ENCODE measurements at regions not wholly inside any gene's neighbourhood (a gene's known extent, or its start where the extent isn't known, plus 50 kb on each side); places are given as distances from the start of the nearest gene placed in this dataset.
"Not testable (repeated sequence)": the region's sequence is repeated elsewhere in the genome, so short reads cannot be mapped to it uniquely, and the experiment has no call there.

DNA sequence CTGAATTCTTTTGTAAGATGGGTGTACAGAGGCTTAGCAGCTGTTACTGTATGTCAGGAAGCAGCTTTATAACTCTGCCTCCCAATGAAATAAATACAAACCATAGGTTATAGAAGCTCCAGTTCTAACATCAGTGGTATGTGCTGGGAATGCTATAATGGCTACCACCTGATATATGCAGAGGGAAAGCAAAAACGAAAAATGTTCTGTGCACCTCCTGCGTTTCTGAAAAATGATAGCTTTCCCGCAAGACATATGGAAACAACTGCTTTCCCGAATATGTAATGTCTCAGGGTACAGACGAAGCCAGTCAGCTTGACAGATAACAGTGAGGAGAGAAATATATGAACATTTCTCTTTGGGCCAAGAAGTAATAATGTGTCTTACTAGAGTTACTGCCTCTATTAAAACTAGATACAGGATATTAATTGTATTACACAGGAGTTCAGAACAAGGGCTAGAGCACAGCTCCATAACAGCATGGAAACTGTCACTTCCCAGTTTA, 517.0 kb upstream of the NRSN1 start:
- peak; percentile 29 for DNase-seq

DNA sequence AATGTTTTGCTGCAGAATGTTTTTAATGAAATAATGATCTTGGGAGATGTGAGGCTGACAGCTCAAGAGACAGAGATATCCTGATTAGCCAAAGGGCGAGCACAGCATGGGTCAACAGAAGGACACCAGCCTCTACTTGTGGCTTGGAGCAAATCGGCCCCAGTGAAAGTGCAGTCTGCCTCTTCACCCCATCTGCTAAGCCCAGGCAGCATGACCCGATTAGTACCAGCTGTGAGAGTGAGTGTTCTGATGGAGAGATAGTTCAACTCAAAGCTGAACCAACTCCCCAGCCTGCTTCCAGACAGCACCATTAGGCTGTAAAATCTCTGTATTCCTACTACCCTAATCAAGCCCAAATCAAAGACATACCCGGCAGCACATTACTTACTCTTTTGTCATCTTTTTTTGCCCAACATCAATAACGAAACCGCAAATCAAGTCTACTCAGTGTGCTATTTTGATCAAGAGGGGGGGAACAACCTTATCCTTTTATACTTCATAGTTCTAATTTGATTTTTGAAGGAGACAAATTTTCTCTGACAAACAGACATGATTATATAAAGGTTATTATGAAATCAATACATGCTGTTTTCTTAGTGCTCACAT, 514.1 kb upstream of the NRSN1 start:
- DNase-seq, result peak; percentile 21

DNA sequence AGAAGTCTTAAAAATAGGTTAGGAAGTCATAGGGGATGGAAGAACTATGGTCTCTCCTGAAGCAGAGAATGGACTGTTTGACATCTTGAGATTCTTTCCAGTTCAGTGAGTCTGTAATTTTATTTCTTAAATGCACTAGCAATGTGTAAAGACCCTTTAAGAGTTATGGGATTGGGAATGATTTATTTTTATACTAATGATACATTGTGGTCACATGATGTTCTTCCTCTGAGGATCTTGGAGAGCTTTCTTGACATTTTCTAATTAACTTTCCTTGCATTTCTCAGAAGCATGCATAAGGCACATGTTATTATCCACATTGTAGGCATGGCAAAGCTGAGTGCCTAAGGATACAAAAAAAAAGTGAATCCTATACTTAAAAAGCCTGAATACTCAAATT, 507.6 kb upstream of the NRSN1 start:
- DNase-seq, result no peak

DNA sequence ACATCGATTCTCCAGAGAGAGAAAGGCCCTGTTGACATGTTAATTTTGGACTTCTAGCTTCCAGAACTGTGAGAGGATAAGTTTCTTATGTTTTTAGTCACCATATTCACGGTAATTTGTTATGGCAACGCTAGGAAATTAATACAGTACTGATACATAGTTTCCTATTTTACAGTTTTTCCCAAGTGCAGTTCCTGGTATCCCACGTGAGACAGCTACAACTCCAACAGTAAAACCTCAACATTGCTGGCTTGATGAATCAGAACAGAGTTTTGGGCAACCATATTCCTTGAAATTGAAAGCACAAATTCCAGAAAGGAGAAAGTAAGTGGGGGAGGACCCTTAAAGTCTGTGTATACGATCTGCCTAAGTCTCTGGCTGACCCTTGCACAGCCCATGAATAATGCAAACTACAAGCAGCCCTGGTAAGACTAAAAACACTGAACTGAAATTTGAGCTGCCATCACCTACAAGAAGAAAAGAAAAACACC, 505.1 kb upstream of the NRSN1 start:
- peak; percentile 82 for DNase-seq

DNA sequence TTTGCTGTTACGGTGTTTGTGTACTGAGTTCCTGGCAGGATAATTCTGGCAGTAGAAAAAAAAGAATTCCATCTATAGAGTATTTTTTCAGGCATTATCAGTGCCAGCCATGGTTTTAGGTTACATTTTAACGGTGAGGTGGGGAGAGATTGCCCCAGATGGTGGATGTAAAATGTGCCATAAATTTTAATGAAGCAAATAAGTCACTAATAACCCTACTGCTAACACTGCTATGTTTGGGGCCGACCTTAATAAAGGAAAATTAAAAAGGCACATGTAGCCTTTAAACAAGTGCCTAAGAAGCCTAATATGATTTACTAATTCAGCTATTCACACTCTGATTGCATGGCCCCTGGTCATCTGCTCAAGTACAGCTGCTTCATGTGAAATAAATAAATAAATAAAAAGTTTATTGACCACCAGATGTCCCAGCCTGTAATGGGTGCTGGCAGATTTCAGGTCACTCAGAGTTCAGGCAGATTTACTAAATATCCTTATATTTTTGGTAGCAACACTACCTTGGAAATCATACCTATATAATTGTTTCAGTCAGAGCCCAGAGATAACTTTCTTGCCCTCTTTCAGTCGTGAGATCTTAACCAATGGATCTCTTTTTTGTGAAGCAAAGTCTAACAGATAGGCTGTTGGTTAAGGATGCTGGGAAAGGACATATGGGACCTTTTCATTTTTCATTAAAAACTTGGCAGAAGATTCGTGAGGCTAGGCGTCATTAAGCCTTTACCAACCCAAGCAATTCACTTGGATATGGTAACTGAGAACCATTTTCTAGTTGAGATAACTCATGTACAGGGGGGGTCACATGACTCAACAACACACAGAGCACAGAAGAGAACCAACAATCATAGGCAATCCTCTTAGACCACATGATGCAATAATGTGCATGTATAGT, 495.0 kb upstream of the NRSN1 start:
- no peak for DNase-seq

DNA sequence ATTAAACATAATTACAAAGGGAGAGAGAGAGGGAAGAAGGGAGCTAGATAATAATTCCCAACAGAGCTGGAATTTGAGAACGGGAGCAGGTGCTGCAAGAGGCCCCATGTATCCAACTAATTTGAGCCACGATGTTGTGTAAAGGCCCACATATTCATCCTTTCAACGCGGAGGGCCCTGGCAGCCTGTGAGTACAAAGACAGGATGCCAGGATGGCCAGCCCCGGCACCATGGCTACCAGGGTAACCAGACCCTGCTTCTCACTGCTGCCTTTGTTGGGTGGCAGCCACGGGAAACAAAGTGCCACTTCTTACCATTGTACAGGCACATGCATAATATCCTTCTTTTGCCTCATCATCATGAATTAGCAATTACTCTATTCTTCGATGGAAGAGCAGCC, 492.0 kb upstream of the NRSN1 start:
- DNase-seq, result no peak

DNA sequence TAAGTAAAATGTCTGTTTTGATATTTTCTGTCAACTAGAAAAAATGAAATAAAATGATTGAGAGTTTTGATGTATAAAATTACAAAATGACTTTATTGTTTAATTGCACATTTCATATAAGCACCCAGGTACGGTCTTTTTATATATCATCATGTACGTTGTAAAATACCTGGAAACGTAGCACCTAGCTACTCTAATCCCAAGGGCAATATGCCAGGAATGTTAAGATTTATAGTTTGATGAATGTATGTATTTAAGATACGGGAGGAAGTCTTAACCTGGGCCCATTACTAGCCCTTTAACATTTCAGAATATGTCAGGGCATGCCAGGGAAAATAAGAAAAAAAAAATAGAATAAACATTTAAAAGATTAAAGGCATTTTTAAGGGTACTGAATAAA, 490.9 kb upstream of the NRSN1 start:
- no peak for DNase-seq

DNA sequence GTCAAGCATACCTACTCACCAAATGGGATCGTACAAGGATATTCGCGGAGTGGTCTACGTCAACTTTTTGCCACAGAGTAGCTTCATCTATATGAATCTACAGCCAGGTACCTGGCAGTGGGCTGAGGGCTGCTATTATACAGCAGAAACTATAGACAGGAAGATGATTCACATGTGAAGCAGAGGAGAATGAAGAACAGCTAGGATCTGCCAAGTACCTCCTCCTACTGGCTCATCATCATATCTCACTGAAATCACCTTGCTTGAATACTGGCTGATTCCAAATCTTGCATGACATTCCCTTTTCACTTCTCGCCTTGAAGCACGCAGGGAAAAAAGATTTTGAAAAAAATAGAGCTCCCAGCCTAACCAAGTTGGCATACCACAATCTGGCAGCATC, 488.7 kb upstream of the NRSN1 start:
- no peak for DNase-seq

DNA sequence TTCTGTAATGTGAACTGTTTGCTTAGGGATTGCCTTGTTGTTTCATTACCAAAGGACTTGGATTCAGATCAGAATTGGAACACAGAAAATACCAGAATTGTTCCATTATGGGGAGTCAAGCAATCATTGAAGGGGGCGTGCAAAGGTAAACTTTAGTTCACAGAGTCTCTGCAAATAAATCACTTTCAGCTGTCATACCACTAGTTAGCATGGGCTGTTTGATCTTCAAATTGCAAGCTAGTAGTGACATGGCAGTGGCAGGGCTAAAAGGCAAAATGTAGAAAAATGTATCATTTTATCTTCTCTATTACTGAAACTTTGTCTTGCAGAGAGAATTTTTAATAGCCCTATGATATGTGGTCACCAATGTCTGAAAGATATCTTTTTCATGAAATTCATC, 483.2 kb upstream of the NRSN1 start:
- DNase-seq, result no peak

DNA sequence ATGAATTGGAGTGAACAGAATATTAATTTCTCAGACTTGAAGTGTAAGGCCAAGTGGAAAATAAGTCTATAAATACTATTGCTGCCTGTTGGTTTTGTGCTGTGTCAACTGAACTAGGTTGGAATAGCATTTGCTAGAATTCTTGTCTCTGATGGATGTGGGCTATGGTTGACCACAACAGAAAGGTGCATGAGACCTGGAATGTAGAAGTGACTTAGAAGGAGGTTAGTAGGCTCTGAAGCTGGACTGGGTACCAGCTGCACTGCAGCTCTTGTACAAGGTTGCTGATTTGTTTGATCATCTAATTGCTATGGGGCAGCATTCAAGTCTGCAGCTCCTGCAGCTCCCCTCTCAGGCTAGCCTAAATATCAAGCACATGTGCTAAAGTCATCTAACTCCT, 479.0 kb upstream of the NRSN1 start:
- no peak for DNase-seq

DNA sequence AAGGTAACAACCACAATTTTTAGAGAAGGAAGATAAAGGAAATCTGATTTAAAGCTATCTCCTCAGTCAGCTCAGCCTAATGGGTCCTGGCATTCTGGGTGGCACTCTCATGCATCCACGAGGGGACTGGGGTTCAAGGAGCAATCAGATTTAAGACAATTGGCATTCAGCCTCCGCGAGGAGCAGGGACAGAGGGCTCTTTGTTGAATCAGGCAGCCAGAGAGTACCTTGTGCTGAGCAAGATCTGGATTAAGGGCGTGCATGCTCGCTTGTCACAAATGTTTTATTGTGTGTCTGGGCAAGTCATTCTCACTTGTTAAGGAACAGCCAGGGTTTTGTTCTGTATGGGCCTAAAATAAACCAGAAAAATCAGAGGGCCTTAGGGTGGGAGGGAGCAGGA, 475.3 kb upstream of the NRSN1 start:
- no peak for DNase-seq

DNA sequence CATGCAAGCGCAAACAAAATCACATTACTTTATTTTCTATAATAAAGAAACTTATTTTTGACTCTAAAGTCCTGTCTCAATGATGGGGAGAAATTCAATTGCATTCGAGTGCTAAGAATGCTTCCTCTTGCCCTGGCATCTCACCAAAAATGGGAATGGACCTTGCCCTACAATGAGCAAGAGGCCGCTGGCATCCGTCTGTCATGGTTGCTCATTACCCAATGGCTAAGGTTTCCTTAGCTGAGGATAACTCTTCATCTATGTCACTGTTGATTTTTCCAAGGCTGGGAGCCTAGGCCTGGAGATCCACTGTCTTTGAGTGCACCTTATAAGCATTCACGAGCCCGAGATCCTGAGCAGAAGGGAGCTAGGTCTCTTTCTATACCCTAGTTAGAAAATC, 471.3 kb upstream of the NRSN1 start:
- no peak for DNase-seq

DNA sequence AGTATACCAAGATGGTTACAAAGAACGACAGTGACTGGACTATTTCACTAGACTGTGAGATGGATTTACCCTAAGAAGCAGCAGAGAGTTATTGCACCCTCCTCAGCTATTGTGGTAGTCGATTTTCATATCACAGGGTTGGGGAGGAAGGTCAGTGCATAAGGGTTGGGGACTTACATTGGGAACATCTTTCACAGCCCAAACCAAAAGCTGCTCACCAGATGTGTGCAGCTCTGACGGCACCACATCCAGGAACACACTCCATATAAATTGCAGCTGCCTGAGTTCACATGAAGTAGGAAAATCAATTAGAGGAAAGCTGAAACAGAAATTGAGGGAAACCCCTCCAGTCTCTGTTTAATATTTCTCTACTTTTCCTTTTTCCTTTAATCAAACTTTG, 470.5 kb upstream of the NRSN1 start:
- DNase-seq, result peak; percentile 17

DNA sequence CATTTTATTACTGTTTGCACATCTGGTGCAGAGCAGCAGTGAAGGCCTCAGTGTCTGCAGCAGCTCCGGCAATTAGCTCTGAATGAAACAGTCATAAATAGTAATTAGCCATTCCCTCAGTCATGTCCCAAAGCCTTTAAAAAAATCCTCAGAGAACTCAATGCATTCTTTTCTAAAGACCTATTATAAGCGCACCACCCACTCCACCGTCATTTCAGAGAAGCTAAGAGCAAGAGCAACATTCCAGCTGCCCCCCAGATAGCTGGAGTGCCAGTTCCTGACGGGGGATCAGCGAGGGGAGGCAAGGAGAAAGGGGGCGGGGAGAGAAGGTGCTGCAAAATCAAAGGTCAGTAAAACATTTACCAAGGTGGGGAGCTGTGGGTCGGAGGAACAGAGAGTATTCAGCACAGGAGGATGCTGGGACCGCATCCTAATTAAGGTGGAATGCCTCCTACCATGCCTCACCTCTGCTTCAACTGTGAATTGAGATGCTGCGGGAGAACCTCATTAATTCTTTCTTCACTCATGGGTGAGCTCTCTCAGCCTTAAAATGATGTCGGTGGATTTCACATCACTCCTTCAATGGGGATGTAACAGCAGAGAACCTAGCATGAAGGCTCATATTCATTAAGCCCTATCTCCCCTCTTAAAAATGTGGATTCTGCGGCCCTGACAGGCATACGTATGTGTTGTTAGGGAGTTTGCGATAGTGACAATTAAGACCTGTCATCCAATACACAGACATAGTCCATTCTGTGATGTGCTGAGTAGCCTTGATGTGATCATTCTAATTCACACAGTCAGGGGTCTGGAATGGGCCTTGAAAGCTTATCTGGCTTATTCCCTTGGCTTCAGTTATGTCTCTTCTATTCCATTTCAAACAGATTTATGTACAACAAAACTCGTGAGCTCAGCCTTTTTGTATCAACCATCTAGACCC, 469.5 kb upstream of the NRSN1 start:
- DNase-seq, result peak; percentile 32

DNA sequence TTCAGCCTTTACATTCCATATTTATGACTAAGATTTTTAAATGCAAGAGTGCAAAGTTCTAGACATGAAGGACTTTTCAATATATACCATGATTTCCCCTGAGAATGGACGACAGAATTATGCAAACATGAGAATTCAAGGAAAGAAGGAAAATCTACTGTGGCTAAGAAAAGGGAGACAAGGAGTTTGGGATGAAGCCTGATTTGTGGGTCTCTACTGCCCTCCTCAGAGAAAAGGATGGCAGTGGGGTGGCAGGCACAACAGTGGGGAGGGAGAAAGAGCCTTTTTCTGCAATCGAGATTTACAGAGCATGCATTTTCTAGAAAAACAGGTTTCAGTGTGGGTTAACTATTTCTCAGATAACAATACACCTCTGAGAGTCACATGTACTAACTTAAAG, 466.9 kb upstream of the NRSN1 start:
- peak; percentile 37 for DNase-seq

DNA sequence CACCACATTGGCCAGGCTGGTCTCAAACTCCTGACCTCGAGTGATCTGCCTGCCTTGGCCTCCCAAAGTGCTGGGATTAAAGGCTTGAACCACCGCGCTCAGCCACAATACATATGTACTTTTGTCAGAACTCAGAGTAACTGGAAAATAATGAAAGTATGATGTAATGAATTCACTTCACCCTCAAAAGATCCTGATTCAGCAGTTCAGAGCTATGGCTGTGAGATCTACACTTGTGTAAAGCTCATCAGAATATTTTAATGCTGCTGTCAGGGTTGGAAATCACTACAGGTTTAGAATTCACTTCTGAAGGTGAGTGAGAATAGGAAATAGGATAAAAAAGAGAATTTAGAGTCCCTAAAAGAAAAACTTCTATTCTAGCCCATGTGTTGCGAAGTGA, 464.5 kb upstream of the NRSN1 start:
- no peak for DNase-seq

DNA sequence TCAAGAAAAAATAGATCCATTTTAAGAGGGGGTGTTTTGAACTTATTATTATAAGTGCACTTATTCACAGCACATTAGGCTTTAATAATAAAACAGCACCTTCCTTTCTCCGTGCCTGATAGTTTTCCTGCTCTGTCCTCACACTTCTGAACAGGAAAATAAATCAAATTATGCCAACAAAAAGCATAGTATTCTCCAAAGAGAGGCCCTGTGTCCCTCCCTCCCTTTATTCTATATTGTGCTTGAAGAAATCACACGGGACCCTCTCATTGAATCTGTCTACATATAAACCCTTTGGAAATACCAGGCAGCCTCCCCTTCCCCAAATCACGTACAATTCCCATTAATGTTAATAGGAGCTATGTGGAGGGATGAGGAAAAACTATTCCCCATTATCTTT, 462.9 kb upstream of the NRSN1 start:
- DNase-seq, result no peak

DNA sequence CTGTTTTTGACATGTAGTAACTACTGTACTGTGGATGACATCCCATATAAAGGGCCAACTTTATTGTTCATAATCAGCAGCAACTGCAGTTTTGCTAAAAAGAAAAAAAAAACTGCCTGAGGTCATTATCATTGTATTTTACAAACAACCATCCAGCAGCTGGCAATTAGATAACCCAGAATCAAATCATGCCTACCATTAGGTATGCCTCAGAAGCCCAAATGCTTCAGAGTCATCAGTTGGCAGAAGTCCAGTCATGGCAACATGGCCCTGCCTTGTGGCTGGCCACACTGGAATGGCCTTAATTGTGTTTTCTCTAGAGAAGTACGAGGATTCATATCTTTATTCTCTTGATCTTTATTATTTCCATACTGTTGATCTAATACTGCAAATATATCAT, 462.4 kb upstream of the NRSN1 start:
- DNase-seq, result no peak

DNA sequence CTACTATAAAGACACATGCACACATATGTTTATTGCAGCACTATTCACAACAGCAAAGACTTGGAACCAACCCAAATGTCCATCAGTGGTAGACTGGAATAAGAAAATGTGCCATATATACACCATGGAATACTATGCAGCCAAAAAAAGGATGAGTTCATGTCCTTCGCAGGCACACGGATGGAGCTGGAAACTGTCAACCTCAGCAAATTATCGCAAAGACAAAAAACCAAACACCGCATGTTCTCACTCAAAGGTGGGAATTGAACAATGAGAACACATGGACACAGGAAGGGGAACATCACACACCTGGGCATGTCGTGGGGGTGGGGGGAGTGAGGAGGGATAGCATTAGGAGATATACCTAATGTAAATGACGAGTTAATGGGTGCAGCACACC, 460.1 kb upstream of the NRSN1 start:
- DNase-seq, result not testable (repeated sequence)

DNA sequence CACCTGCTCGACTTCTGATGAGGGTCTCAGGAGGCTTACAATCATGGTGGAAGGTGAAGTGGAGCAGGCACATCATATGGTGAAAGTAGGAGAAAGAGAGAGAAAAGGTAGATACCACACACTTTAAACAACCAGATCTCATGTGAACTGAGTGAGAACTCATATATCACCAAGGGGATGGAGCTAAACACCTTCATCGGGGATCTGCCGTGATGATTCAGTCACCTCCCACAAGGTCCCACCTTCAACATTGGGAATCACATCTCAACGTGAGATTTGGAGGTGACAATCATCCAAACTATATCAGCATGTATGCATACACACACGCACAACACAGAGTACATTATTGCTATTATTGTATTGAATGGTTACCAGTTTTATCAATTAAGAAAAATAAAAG, 453.3 kb upstream of the NRSN1 start:
- DNase-seq, result no peak

DNA sequence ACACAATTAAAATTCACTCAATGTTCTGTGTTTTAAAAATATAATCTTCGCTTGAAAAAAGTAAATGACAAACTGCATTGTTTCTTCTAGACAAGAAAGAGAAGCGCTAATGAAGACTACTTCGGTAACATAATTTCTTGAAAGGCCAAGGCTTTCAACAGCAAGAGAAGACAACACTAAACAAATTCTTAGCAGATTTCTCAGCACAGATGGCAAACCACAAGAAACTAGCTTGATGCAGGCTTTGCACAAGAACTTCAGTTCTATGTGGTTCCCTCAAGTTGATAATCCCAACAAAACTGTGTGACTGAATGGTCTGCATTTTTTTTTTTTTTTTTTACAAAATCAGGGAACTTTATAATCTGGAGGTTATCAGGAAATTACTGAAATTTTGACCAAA, 447.4 kb upstream of the NRSN1 start:
- DNase-seq, result no peak

DNA sequence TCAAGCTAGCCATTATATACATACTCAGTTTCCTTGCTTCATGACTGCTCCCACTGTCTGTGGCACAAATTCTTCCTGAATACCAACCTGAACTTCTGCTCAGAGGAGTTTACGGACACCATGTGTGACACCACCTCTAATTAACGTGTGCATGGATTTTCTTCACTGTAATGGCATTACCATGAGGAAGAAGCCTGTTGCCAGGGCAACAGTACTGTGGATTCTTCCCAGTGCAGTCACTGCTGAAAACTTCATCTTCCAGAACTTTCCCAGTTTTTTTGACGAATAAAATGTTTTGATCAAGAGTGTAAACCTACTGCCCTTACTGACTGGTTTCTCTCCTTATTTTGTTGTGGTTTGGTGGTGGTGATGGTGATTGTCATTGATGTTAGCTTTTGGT, 444.3 kb upstream of the NRSN1 start:
- DNase-seq, result no peak

DNA sequence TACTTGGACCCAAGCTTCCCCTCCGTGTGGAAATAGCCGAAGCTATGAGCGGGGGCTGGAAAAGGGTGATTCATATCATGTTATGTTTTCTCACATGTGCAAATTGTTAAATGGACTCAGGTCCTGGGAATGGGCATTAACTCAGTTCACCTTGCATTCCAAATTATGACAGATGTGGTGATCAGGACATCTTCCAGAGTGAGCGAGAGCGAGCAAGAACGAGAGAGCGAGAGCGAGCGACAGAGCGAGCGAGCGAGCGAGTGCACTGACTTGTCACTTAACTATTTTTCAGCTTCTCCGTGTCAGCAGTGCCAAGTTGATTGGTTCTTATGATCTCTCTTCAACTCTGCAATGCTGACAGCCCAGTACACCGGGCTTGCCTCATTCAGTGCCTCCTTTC, 437.4 kb upstream of the NRSN1 start:
- DNase-seq, result peak; percentile 20
